Lower lobe of right lung (tissue), 2 donors: ENCODE measurements at regions not wholly inside any gene's neighbourhood (a gene's known extent, or its start where the extent isn't known, plus 50 kb on each side); places are given as distances from the start of the nearest gene placed in this dataset.

Experiments
- ATAC-seq, 2 donors: fragments of 200-7000 bp; cut with Tn5 transposase; one replicate each; pipeline ENCODE4 v1.9.1; 2020 to 2022; ENCODE audit warnings: mild to moderate bottlenecking in 2 of 2, moderate library complexity in 2 of 2
- DNase-seq: peaks from one replicate; pipeline ENCODE4 v3.0.0-alpha.2; 2020
- H3K27ac ChIP-seq: fragments of 200-600 bp; one replicate; pipeline ENCODE4 v1.8.0; 2022
- H3K27me3 ChIP-seq: fragments of 200-600 bp; one replicate; pipeline ENCODE4 v1.8.0; 2022; ENCODE audit warnings: low read depth
- H3K36me3 ChIP-seq: fragments of 200-600 bp; one replicate; pipeline ENCODE4 v1.8.0; 2022; ENCODE audit warnings: mild to moderate bottlenecking
- H3K4me1 ChIP-seq: fragments of 200-600 bp; one replicate; pipeline ENCODE4 v1.8.0; 2022
- H3K4me3 ChIP-seq: fragments of 200-600 bp; one replicate; pipeline ENCODE4 v1.8.0; 2022; ENCODE audit warnings: mild to moderate bottlenecking
- H3K9me3 ChIP-seq: fragments of 200-600 bp; one replicate; pipeline ENCODE4 v1.8.0; 2022
- CTCF ChIP-seq: fragments of 200-600 bp; IDR thresholded peaks from one replicate; pipeline ENCODE4 v1.8.0; 2022; ENCODE audit warnings: antibody characterized with exemption, mild to moderate bottlenecking
- intact Hi-C: fragments of 100-400 bp; cut with DNase I; formaldehyde crosslinking; loops from one replicate; pipeline ENCODE4 v1.11.0; 2022
- donor health status: DM: no; HTN: yes; CAD: no; lungs with severe emphysema.

GRCh38 chr7:18290865-18291264, 204.7 kb upstream of the HDAC9 start:
- no peak for DNase-seq
- no peak for TF ChIP-seq CTCF
- Histone ChIP-seq H3K36me3 (no peaks in the 10 kb centered on the region), H3K27me3 (no peaks in the 10 kb centered on the region), H3K4me3 (peak overlapping the region; percentile 29), H3K27ac (no peak overlapping the region), H3K4me1 (peaks cover 5% of the 10 kb centered on the region), H3K9me3 (no peaks in the 10 kb centered on the region)
- intact Hi-C loops: no loop called here
- no peak for ATAC-seq

- intact Hi-C loops: no loop called here
- Histone ChIP-seq H3K27me3 (no peaks in the 10 kb centered on the region), H3K4me3 (peak overlapping the region; percentile 29), H3K9me3 (no peaks in the 10 kb centered on the region), H3K27ac (no peak overlapping the region), H3K4me1 (peaks cover 5% of the 10 kb centered on the region), H3K36me3 (no peaks in the 10 kb centered on the region)
- ATAC-seq: no peak
- no peak for DNase-seq
- TF ChIP-seq CTCF: no peak
These were observed 203.0 kb upstream of the HDAC9 start for GRCh38 chr7:18292584-18292983.

- no peak overlapping the region for H3K27ac ChIP-seq
- no peak for DNase-seq
- no peaks in the 10 kb centered on the region for H3K9me3 ChIP-seq
- intact Hi-C loops: no loop called here
- H3K27me3 ChIP-seq: no peaks in the 10 kb centered on the region
- H3K4me1 ChIP-seq: peaks cover 5% of the 10 kb centered on the region
- H3K4me3 ChIP-seq: no peak overlapping the region
- TF ChIP-seq CTCF: no peak
- no peaks in the 10 kb centered on the region for H3K36me3 ChIP-seq
- ATAC-seq: no peak
These were observed 201.8 kb upstream of the HDAC9 start for GRCh38 chr7:18293759-18294158.

GRCh38 chr7:18294411-18294810, 201.1 kb upstream of the HDAC9 start:
- Histone ChIP-seq H3K27me3 (no peaks in the 10 kb centered on the region), H3K9me3 (no peaks in the 10 kb centered on the region), H3K4me1 (peaks cover 5% of the 10 kb centered on the region), H3K36me3 (no peaks in the 10 kb centered on the region), H3K4me3 (no peak overlapping the region), H3K27ac (no peak overlapping the region)
- ATAC-seq (peak in 1 of 2 donors; percentile 40), DNase-seq (no peak)
- TF ChIP-seq CTCF: no peak
- intact Hi-C loops: no loop called here

GRCh38 chr7:18295781-18296423, 199.6 kb upstream of the HDAC9 start:
- no peak overlapping the region for H3K4me3 ChIP-seq
- no peaks in the 10 kb centered on the region for H3K9me3 ChIP-seq
- ATAC-seq: no peak
- DNase-seq: no peak
- H3K27me3 ChIP-seq: no peaks in the 10 kb centered on the region
- H3K4me1 ChIP-seq: peaks cover 5% of the 10 kb centered on the region
- intact Hi-C loops: no loop called here
- no peak overlapping the region for H3K27ac ChIP-seq
- TF ChIP-seq CTCF: no peak
- no peaks in the 10 kb centered on the region for H3K36me3 ChIP-seq
